A549 (cell line): ENCODE measurements at regions not wholly inside any gene's neighbourhood (a gene's known extent, or its start where the extent isn't known, plus 50 kb on each side); places are given as distances from the start of the nearest gene placed in this dataset.

Source experiments
- BHLHE40 ChIP-seq: IDR thresholded peaks from 2 replicates; pipeline ENCODE4 v1.6.1; 2012; ENCODE audit warnings: low read depth, low read length, inconsistent platforms
- EP300 ChIP-seq, 2 experiments: fragments of >200 bp; sonication (Bioruptor Twin); formaldehyde crosslinking; IDR thresholded peaks; 2 replicates in 1 of 2; 3 replicates in 1 of 2; pipeline ENCODE4 v1.6.1; 2016 to 2017
- ESRRA ChIP-seq: fragments of 150-350 bp; IDR thresholded peaks from 2 replicates; pipeline ENCODE4 v1.6.1; 2014; ENCODE audit warnings: mild to moderate bottlenecking, low read length, borderline replicate concordance
- FOXS1 ChIP-seq: fragments of 250-450 bp; sonication (Bioruptor Pico); IDR thresholded peaks from 2 replicates; pipeline ENCODE4 v1.5.0; 2020; ENCODE audit warnings: mild to moderate bottlenecking, moderate library complexity
- KDM1A ChIP-seq: fragments of 200-600 bp; sonication (generic); IDR thresholded peaks from 2 replicates; pipeline ENCODE4 v1.6.1; 2016; ENCODE audit warnings: low read depth, mild to moderate bottlenecking
- NR3C1 ChIP-seq: fragments of >200 bp; sonication (Bioruptor Twin); formaldehyde crosslinking; IDR thresholded peaks from 3 replicates; pipeline ENCODE4 v1.6.1; 2017
- POLR2A ChIP-seq: IDR thresholded peaks from 2 replicates; pipeline ENCODE4 v1.6.1; 2012; ENCODE audit warnings: mild to moderate bottlenecking, low read length
- RARB ChIP-seq: fragments of 250-450 bp; sonication (Bioruptor Pico); IDR thresholded peaks from 2 replicates; pipeline ENCODE4 v1.8.0; 2021; ENCODE audit warnings: mild to moderate bottlenecking, moderate library complexity
- RCOR1 ChIP-seq: fragments of 150-350 bp; IDR thresholded peaks from 2 replicates; pipeline ENCODE4 v1.6.1; 2014; ENCODE audit warnings: antibody characterized with exemption, low read length, low read depth
- RNF2 ChIP-seq: fragments of 200-600 bp; sonication (generic); IDR thresholded peaks from 2 replicates; pipeline ENCODE4 v1.6.1; 2016; ENCODE audit warnings: low read depth, mild to moderate bottlenecking, antibody characterized with exemption, moderate library complexity, borderline replicate concordance
- SREBF2 ChIP-seq: fragments of 450-650 bp; IDR thresholded peaks from 2 replicates; pipeline ENCODE4 v1.6.1; 2014; ENCODE audit warnings: mild to moderate bottlenecking, moderate library complexity
- TF ChIP-seq, protein P1 (sequence below): fragments of >200 bp; sonication (Bioruptor Twin); formaldehyde crosslinking; IDR thresholded peaks from 3 replicates; pipeline ENCODE4 v1.5.1; 2016
- TF ChIP-seq, protein P2 (sequence below): fragments of 200-600 bp; sonication (generic); IDR thresholded peaks from 2 replicates; pipeline ENCODE4 v1.6.1; 2016; ENCODE audit warnings: antibody characterized with exemption, mild to moderate bottlenecking, moderate library complexity

DNA sequence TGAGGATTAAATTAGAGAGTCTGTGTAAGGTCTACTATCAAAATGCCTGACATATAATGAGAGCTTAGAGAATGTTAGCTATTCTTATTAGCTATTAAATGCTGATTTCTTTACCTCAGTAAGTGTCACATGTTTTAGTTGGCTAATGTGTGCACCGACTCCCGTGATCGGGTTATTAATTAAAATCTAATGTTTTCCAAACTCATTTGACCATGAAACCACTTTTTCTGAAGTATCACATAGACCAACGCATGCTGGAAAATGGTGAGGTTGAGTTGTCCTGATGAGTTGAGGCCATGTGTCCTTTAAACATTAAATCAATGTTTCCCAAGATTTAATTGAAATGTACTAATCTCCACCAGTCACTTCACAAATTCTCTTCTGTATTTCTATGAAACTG is 84.8 kb upstream of the C1QTNF7 start:
- no peak for TF ChIP-seq POLR2A
- TF ChIP-seq, protein P1, sequence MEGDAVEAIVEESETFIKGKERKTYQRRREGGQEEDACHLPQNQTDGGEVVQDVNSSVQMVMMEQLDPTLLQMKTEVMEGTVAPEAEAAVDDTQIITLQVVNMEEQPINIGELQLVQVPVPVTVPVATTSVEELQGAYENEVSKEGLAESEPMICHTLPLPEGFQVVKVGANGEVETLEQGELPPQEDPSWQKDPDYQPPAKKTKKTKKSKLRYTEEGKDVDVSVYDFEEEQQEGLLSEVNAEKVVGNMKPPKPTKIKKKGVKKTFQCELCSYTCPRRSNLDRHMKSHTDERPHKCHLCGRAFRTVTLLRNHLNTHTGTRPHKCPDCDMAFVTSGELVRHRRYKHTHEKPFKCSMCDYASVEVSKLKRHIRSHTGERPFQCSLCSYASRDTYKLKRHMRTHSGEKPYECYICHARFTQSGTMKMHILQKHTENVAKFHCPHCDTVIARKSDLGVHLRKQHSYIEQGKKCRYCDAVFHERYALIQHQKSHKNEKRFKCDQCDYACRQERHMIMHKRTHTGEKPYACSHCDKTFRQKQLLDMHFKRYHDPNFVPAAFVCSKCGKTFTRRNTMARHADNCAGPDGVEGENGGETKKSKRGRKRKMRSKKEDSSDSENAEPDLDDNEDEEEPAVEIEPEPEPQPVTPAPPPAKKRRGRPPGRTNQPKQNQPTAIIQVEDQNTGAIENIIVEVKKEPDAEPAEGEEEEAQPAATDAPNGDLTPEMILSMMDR: no peak
- TF ChIP-seq SREBF2: no peak
- TF ChIP-seq, protein P2, sequence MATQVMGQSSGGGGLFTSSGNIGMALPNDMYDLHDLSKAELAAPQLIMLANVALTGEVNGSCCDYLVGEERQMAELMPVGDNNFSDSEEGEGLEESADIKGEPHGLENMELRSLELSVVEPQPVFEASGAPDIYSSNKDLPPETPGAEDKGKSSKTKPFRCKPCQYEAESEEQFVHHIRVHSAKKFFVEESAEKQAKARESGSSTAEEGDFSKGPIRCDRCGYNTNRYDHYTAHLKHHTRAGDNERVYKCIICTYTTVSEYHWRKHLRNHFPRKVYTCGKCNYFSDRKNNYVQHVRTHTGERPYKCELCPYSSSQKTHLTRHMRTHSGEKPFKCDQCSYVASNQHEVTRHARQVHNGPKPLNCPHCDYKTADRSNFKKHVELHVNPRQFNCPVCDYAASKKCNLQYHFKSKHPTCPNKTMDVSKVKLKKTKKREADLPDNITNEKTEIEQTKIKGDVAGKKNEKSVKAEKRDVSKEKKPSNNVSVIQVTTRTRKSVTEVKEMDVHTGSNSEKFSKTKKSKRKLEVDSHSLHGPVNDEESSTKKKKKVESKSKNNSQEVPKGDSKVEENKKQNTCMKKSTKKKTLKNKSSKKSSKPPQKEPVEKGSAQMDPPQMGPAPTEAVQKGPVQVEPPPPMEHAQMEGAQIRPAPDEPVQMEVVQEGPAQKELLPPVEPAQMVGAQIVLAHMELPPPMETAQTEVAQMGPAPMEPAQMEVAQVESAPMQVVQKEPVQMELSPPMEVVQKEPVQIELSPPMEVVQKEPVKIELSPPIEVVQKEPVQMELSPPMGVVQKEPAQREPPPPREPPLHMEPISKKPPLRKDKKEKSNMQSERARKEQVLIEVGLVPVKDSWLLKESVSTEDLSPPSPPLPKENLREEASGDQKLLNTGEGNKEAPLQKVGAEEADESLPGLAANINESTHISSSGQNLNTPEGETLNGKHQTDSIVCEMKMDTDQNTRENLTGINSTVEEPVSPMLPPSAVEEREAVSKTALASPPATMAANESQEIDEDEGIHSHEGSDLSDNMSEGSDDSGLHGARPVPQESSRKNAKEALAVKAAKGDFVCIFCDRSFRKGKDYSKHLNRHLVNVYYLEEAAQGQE: no peak
- no peak for TF ChIP-seq ESRRA
- no peak for TF ChIP-seq RCOR1
- TF ChIP-seq EP300 (IDR thresholded peaks at IDR 0.05): no peak
- no peak for TF ChIP-seq RARB
- no peak for TF ChIP-seq RNF2
- no peak for TF ChIP-seq BHLHE40
- TF ChIP-seq FOXS1: no peak
- TF ChIP-seq NR3C1: no peak
- TF ChIP-seq KDM1A: no peak
